ENCODE measurements at regions not wholly inside any gene's neighbourhood (a gene's known extent, or its start where the extent isn't known, plus 50 kb on each side); places are given as distances from the start of the nearest gene placed in this dataset.

DNA sequence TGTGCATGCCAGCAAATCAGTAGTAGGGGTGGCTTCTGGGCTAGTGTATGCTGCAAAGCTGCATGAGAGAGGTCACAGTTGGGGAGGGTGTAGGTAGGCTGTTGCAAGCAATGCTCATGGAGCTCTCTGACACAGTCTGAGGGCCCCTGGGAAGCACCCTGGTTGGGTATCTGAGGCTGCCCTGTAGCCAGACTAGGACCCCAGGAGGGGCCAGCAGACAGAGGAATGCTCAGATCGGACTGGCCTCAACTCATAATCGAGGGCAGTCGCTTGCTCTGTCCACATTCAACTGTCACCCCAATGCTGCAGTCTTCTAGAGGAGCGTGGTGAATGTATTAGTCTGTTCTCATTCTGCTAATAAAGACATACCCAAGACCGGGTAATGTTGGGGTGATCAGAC lies 204.0 kb upstream of the ALG10 start:
- TF ChIP-seq CTCF (IDR thresholded peaks at IDR 0.05; ENCODE audit: control extremely low read depth, extremely low read depth, low read depth, missing control alignments): no peak
- ChIA-PET POLR2A (no interaction called here), CTCF (no interaction called here)
- no peak for DNase-seq (ENCODE audit: extremely low spot score)

- no peak for DNase-seq (ENCODE audit: extremely low spot score)
- ChIA-PET POLR2A (no interaction called here), CTCF (no interaction called here)
- no peak for TF ChIP-seq CTCF (IDR thresholded peaks at IDR 0.05; ENCODE audit: control extremely low read depth, extremely low read depth, low read depth, missing control alignments)
Observed at GRCh38 chr12:33825442-33825841, 196.9 kb upstream of the ALG10 start.

GRCh38 chr12:33825986-33826602 lies 196.2 kb upstream of the ALG10 start:
- ChIA-PET CTCF (no interaction called here), POLR2A (no interaction called here)
- no peak for TF ChIP-seq CTCF (IDR thresholded peaks at IDR 0.05; ENCODE audit: control extremely low read depth, extremely low read depth, low read depth, missing control alignments)
- DNase-seq (ENCODE audit: extremely low spot score): no peak

GRCh38 chr12:33828326-33828725 lies 194.0 kb upstream of the ALG10 start:
- ChIA-PET CTCF (no interaction called here), POLR2A (no interaction called here)
- TF ChIP-seq CTCF (IDR thresholded peaks at IDR 0.05; ENCODE audit: control extremely low read depth, extremely low read depth, low read depth, missing control alignments): no peak
- DNase-seq (ENCODE audit: extremely low spot score): no peak

DNA sequence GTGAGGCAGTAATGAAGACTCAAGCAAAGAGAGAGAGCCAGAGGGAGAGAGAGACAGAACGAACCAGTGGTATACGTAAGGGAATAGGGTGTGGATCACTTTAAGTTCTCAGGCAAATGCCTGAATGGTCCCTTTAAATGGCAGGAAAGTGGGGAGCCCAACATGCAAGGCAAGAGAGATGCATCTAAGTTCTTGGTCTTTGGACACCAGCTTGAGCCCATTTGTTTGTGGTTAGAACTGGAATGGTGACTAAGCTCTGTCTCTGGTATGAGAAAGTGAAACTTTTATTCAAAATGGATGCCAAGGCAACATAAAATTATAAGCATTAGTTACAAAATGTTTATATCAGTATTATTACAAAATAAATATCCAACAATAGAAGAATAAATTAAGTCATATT lies 192.2 kb upstream of the ALG10 start:
- ChIA-PET CTCF (no interaction called here), POLR2A (no interaction called here)
- no peak for TF ChIP-seq CTCF (IDR thresholded peaks at IDR 0.05; ENCODE audit: control extremely low read depth, extremely low read depth, low read depth, missing control alignments)
- DNase-seq (ENCODE audit: extremely low spot score): no peak

- TF ChIP-seq CTCF (IDR thresholded peaks at IDR 0.05; ENCODE audit: control extremely low read depth, extremely low read depth, low read depth, missing control alignments): no peak
- POLR2A ChIA-PET: no interaction called here
- CTCF ChIA-PET: no interaction called here
- no peak for DNase-seq (ENCODE audit: extremely low spot score)
Observed at GRCh38 chr12:33832900-33833299, 189.4 kb upstream of the ALG10 start.

GRCh38 chr12:33834672-33835071 lies 187.6 kb upstream of the ALG10 start:
- ChIA-PET CTCF (no interaction called here), POLR2A (no interaction called here)
- DNase-seq (ENCODE audit: extremely low spot score): no peak
- no peak for TF ChIP-seq CTCF (IDR thresholded peaks at IDR 0.05; ENCODE audit: control extremely low read depth, extremely low read depth, low read depth, missing control alignments)

Measured in GM10248 (cell line).